Endothelial cell of umbilical vein (primary cell): ENCODE measurements at regions not wholly inside any gene's neighbourhood (a gene's known extent, or its start where the extent isn't known, plus 50 kb on each side); places are given as distances from the start of the nearest gene placed in this dataset.
A peak's percentile ranks its signal among the peaks of the same experiment; 100 is the strongest.

Experiments
- BruUV-seq: library from RNA; stranded (reverse); fragments of 400-500 nt; replicated peaks from 2 replicates; lab custom pipeline; 2021; lab: Mats Ljungman, UMichigan
- CTCF ChIA-PET: fragments of 300-600, 350-600 bp; sonication (Branson Sonifier 250); formaldehyde crosslinking; loops from one replicate; lab custom pipeline; 2021; ENCODE audit warnings: antibody characterized with exemption, inconsistent platforms; lab: Charles Lee
- POLR2A ChIA-PET: fragments of 300-600, 350-600 bp; sonication (Branson Sonifier 250); formaldehyde crosslinking; loops from one replicate; lab custom pipeline; 2021; ENCODE audit warnings: antibody characterized with exemption, inconsistent platforms; lab: Charles Lee
- DNase-seq: peaks from one replicate; pipeline ENCODE4 v3.0.0-alpha.2; 2011; ENCODE audit warnings: low read depth, low spot score
- FAIRE-seq: peaks from 2 replicates; lab custom pipeline; 2011; peaks lifted over from hg19 to GRCh38; lab: Jason Lieb, UNC
- H2AFZ ChIP-seq: 2 replicates; pipeline ENCODE4 v1.6.0; 2012; ENCODE audit warnings: low read depth, low read length, control low read depth, inconsistent platforms
- H3K27ac ChIP-seq: 2 replicates; pipeline ENCODE4 v1.5.1; 2011; ENCODE audit warnings: low read depth, mild to moderate bottlenecking, control low read depth, low read length, moderate library complexity; ENCODE audit not compliant: insufficient read depth
- H3K27me3 ChIP-seq, 2 experiments: 2 replicates each; pipeline versions ENCODE4 v1.6.0 to v1.6.1; 2011; ENCODE audit warnings: low read length in 2 of 2, mixed read lengths in 1 of 2; ENCODE audit not compliant: control insufficient read depth in 2 of 2, insufficient read depth in 2 of 2
- H3K36me3 ChIP-seq, 2 experiments: 2 replicates in 1 of 2; 3 replicates in 1 of 2; pipeline ENCODE4 v1.5.1; 2011; ENCODE audit warnings: low read length in 2 of 2, mild to moderate bottlenecking in 1 of 2, moderate library complexity in 1 of 2; ENCODE audit not compliant: control insufficient read depth in 2 of 2, insufficient read depth in 2 of 2; ENCODE audit errors: extremely low read depth in 1 of 2
- H3K4me1 ChIP-seq: 3 replicates; pipeline ENCODE4 v1.5.1; 2011; ENCODE audit warnings: mild to moderate bottlenecking, low read length; ENCODE audit not compliant: control insufficient read depth, insufficient read depth; ENCODE audit errors: extremely low read depth
- H3K4me2 ChIP-seq: 2 replicates; pipeline ENCODE4 v1.6.1; 2011; ENCODE audit warnings: low read length, control low read depth, mixed read lengths; ENCODE audit not compliant: insufficient read depth
- H3K4me3 ChIP-seq, 3 experiments: fragments of 200-600 bp in 1 of 3; sonication (generic), shearing (Covaris generic) in 1 of 3; replicated peaks in 1 of 3; 2 replicates each; pipeline ENCODE4 v1.5.1; 2011 to 2016; ENCODE audit warnings: control low read depth in 3 of 3, low read length in 3 of 3, mild to moderate bottlenecking in 2 of 3, inconsistent platforms in 1 of 3, low read depth in 1 of 3, moderate library complexity in 1 of 3; ENCODE audit not compliant: insufficient read depth in 1 of 3
- H3K79me2 ChIP-seq: 2 replicates; pipeline ENCODE4 v1.6.0; 2012; ENCODE audit warnings: low read length, inconsistent platforms; ENCODE audit not compliant: control insufficient read depth, insufficient read depth
- H3K9ac ChIP-seq: replicated peaks from 2 replicates; pipeline ENCODE3; 2011; ENCODE audit warnings: low read length, control low read depth; ENCODE audit not compliant: insufficient read depth; ENCODE audit errors: extremely low read depth
- H3K9me1 ChIP-seq: replicated peaks from 3 replicates; pipeline ENCODE4 v1.6.0; 2011; ENCODE audit warnings: mild to moderate bottlenecking, low read length; ENCODE audit not compliant: control insufficient read depth, insufficient read depth; ENCODE audit errors: extremely low read depth
- H3K9me3 ChIP-seq: replicated peaks from 2 replicates; pipeline ENCODE4 v1.5.1; 2012; ENCODE audit warnings: low read length, inconsistent platforms; ENCODE audit not compliant: control insufficient read depth, insufficient read depth
- H4K20me1 ChIP-seq: replicated peaks from 2 replicates; pipeline ENCODE3; 2011; ENCODE audit warnings: mild to moderate bottlenecking, low read length; ENCODE audit not compliant: control insufficient read depth, insufficient read depth; ENCODE audit errors: extremely low read depth
- CTCF ChIP-seq, 2 donors: IDR thresholded peaks; 1 replicate in 1 of 2; 2 replicates in 1 of 2; pipeline ENCODE4 v1.5.1; 2011; ENCODE audit warnings: low read length in 2 of 2, mild to moderate bottlenecking in 2 of 2, moderate library complexity in 2 of 2, control low read depth in 1 of 2, inconsistent platforms in 1 of 2, low read depth in 1 of 2; ENCODE audit not compliant: insufficient read depth in 1 of 2; ENCODE audit errors: extremely low read depth in 1 of 2
- FOS ChIP-seq: IDR thresholded peaks from 2 replicates; pipeline ENCODE4 v1.6.1; 2011; ENCODE audit warnings: mild to moderate bottlenecking, low read length, moderate library complexity, borderline replicate concordance; ENCODE audit not compliant: insufficient read depth
- GATA2 ChIP-seq: IDR thresholded peaks from 2 replicates; pipeline ENCODE4 v1.7.0; 2011; ENCODE audit warnings: low read depth, mild to moderate bottlenecking, moderate library complexity, mixed read lengths, low read length; ENCODE audit not compliant: insufficient read length, insufficient read depth
- MYC ChIP-seq: IDR thresholded peaks from one replicate; pipeline ENCODE4 v1.6.1; 2011; ENCODE audit warnings: mild to moderate bottlenecking, low read depth, low read length
- dilution Hi-C: fragments of 300-500 bp; cut with MboI; formaldehyde crosslinking; loops from one replicate; pipeline ENCODE4 v1.15.0; 2019; ENCODE audit warnings: low sequenced_read_pairs; ENCODE audit not compliant: extremely low pct_ligation_motif_present
- intact Hi-C: fragments of 100-400 bp; cut with micrococcal nuclease; formaldehyde crosslinking; loops from one replicate; pipeline ENCODE4 v1.10.0; 2022

GRCh38 chr2:223457301-223457700, 144.9 kb downstream of the SCG2 start:
- Histone ChIP-seq H4K20me1 (no peaks in the 10 kb centered on the region), H3K4me2 (no peak overlapping the region), H2AFZ (no peak overlapping the region), H3K27me3 (no peaks in the 10 kb centered on the region), H3K9ac (no peak overlapping the region), H3K4me1 (peaks cover 6% of the 10 kb centered on the region), H3K9me3 (no peaks in the 10 kb centered on the region), H3K79me2 (no peaks in the 10 kb centered on the region), H3K9me1 (no peaks in the 10 kb centered on the region), H3K4me3 (no peak overlapping the region), H3K36me3 (no peaks in the 10 kb centered on the region), H3K27ac (no peak overlapping the region)
- TF ChIP-seq FOS: no peak
- TF ChIP-seq GATA2: no peak
- TF ChIP-seq MYC: no peak
- no peak for DNase-seq
- POLR2A ChIA-PET: no interaction called here
- no TSS peak for BruUV-seq
- intact Hi-C loops: loop anchor here (5.0 to 10.0 kb wide), 2 partner anchors 208 to 405 kb away; no protein-coding TSS in a partner anchor
- no peak for FAIRE-seq
- CTCF ChIA-PET: interaction anchor here (1.4 to 6.1 kb wide), 2 partner anchors 145 to 342 kb away, joined by 5 to 70 read pairs; partner anchors contain the start of gene SCG2
- dilution Hi-C loops: no loop called here

- dilution Hi-C loops: no loop called here
- FAIRE-seq: peak; percentile 15
- CTCF ChIA-PET: interaction anchor here (0.6 to 6.1 kb wide), 34 partner anchors 8 to 488 kb away, joined by 3 to 70 read pairs (median 4); partner anchors contain the start of gene SCG2
Measured at GRCh38 chr2:223459328-223459939, 142.7 kb downstream of the SCG2 start.

More at GRCh38 chr2:223459328-223459939, 142.7 kb downstream of the SCG2 start:
- DNase-seq: peak; percentile 26
- no peak overlapping the region for H3K27ac ChIP-seq
- no peak overlapping the region for H3K4me3 ChIP-seq
- H3K9me3 ChIP-seq: no peaks in the 10 kb centered on the region
- no peaks in the 10 kb centered on the region for H3K79me2 ChIP-seq
- H3K4me2 ChIP-seq: no peak overlapping the region
- no TSS peak for BruUV-seq
- H4K20me1 ChIP-seq: no peaks in the 10 kb centered on the region
- H2AFZ ChIP-seq: no peak overlapping the region
- intact Hi-C loops: loop anchor here (1.0 to 10.0 kb wide), 5 partner anchors 143 to 488 kb away; partner anchors contain the start of gene SCG2
- H3K27me3 ChIP-seq: no peaks in the 10 kb centered on the region
- H3K9me1 ChIP-seq: no peaks in the 10 kb centered on the region
- H3K36me3 ChIP-seq: no peaks in the 10 kb centered on the region
- no peak for TF ChIP-seq GATA2
- peak; percentile 12 to 17 for TF ChIP-seq CTCF (IDR thresholded peaks at IDR 0.05; ENCODE audit: extremely low read depth in 1 of 2, insufficient read depth in 1 of 2, low read depth in 1 of 2, low read length in 2 of 2)
- no peak overlapping the region for H3K9ac ChIP-seq
- peaks cover 6% of the 10 kb centered on the region for H3K4me1 ChIP-seq
- POLR2A ChIA-PET: no interaction called here
